ENCODE measurements at regions not wholly inside any gene's neighbourhood (a gene's known extent, or its start where the extent isn't known, plus 50 kb on each side); places are given as distances from the start of the nearest gene placed in this dataset.

DNA sequence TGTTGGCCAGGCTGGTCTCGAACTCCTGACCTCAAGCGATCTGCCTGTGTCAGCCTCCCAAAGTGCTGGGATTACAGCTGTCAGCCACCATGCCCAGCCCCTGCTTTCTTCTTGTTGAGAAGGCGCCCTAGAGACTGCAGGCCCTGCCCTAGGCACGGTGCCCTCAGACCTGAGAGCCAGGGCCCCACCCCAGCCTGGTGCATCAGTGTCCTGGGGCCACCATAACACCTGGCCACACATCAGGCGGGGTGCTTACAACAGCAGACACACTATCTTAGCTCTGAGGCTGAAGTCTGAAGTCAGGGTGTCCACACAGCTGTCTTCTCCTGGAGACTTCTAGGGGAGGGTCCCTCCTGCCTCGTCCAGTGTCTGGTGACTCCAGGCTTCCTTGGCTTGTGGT is 120.6 kb downstream of the NDUFA10 start:
- TF ChIP-seq CTCF (IDR thresholded peaks at IDR 0.05), result no peak
- no peak for TF ChIP-seq POLR2A (IDR thresholded peaks at IDR 0.05)
